ENCODE measurements at regions not wholly inside any gene's neighbourhood (a gene's known extent, or its start where the extent isn't known, plus 50 kb on each side); places are given as distances from the start of the nearest gene placed in this dataset.
"Not testable (repeated sequence)": the region's sequence is repeated elsewhere in the genome, so short reads cannot be mapped to it uniquely, and the experiment has no call there.

DNA sequence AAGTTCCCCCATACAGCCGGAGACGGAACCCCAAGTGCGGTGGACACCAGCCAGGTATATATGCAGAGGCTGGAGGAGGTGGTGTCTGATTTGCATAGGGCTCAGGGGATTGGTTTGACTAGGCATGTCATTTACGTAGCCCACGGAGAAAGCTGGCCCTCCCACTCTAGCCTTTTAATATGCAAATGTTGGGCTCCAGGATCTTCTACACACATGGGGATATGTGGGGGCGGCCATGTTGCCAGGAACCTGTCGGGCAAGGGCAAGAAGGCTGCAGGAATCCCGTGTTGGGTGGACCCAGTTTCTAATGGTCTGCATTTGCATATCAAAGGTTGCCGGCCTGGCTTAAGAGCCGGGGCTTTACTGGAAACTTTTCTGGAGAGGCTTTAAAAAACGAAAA is 57.4 kb downstream of the FTHL17 start:
- not testable (repeated sequence) for H3K4me1 ChIP-seq (ENCODE audit: control insufficient read depth, insufficient read depth, low read length); H3K9ac ChIP-seq (ENCODE audit: low read depth, low read length); H3K4me3 ChIP-seq (ENCODE audit: low read depth, low read length); H3K36me3 ChIP-seq (ENCODE audit: control insufficient read depth, insufficient read depth, low read length); H3K27me3 ChIP-seq (ENCODE audit: control insufficient read depth, insufficient read depth, low read length); H3K9me3 ChIP-seq (ENCODE audit: control insufficient read depth, insufficient read depth, low read length)

DNA sequence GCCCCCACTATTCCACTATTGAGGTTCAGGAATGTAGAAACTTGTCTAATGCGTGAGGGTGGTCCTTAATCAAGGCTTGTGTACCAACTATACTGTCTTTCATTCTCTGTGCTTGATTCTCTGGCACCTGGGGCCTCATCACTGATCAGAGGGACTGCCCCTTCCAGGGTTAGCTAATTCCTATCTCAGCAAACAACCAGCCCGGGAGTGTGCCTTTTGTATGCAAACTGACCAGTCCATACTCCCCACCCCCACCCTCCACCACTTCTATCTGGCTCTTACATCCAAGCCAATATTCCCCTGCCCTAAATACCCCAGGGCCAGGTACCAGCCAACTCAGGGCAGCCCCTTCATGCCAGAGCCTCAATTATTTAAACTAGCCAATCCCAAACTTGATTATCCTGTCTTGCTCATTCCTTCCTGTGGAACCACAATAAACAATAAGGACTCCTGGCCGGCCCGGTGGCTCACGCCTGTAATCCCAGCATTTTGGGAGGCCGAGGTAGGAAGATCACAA is 59.3 kb downstream of the FTHL17 start:
- Histone ChIP-seq H3K27me3 (ENCODE audit: control insufficient read depth, insufficient read depth, low read length) (no peaks in the 10 kb centered on the region), H3K4me3 (ENCODE audit: low read depth, low read length) (no peak overlapping the region), H3K9me3 (ENCODE audit: control insufficient read depth, insufficient read depth, low read length) (no peaks in the 10 kb centered on the region), H3K36me3 (ENCODE audit: control insufficient read depth, insufficient read depth, low read length) (no peaks in the 10 kb centered on the region), H3K4me1 (ENCODE audit: control insufficient read depth, insufficient read depth, low read length) (no peaks in the 10 kb centered on the region), H3K9ac (ENCODE audit: low read depth, low read length) (no peak overlapping the region)

DNA sequence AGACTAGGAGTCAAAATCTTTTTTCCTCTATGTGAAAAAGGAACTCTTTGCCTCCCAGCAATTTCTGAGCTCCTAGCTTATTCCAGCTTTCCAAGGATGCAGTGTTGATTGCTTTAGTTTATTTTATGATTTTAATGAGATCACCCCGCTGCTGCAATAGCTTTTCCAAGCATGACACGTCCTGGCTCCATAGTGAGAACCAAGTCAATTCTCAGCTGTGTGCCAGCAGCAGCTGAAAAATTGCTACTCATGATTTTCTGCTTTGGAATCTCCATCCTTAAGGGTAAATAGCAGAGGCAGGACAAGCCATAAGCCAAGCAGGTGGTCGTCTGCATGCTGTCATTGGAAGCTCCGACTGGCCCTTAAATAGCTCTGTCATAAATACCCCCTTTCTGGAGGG is 64.5 kb downstream of the FTHL17 start:
- H3K4me1 ChIP-seq (ENCODE audit: control insufficient read depth, insufficient read depth, low read length): no peaks in the 10 kb centered on the region
- H3K36me3 ChIP-seq (ENCODE audit: control insufficient read depth, insufficient read depth, low read length): no peaks in the 10 kb centered on the region

DNA sequence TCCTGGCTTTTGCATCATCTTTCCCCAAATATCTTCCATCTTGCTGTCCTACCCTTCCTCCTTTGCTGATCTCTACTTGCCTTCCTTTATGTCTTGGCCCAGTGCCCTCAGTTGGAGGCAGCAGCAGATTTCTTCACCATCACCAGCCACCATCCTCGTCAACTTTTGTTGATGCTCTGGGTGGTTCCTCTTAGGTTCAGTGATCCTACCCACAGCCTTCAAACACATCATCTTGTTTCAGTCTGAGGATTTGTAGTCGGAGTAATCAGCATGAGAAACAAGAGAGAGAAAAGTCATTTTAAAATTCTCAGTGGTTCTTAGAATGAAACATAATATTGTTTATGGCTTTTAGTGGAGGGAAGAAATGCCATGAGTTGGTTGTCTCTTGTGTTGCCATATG is 65.8 kb downstream of the FTHL17 start:
- no peaks in the 10 kb centered on the region for H3K4me1 ChIP-seq (ENCODE audit: control insufficient read depth, insufficient read depth, low read length)
- H3K4me3 ChIP-seq (ENCODE audit: low read depth, low read length): no peak overlapping the region
- H3K27me3 ChIP-seq (ENCODE audit: control insufficient read depth, insufficient read depth, low read length): no peaks in the 10 kb centered on the region
- H3K9me3 ChIP-seq (ENCODE audit: control insufficient read depth, insufficient read depth, low read length): no peaks in the 10 kb centered on the region
- no peaks in the 10 kb centered on the region for H3K36me3 ChIP-seq (ENCODE audit: control insufficient read depth, insufficient read depth, low read length)
- no peak overlapping the region for H3K9ac ChIP-seq (ENCODE audit: low read depth, low read length)

More for the DNA sequence above, 64.5 kb downstream of the FTHL17 start:
- H3K9ac ChIP-seq (ENCODE audit: low read depth, low read length): no peak overlapping the region
- H3K27me3 ChIP-seq (ENCODE audit: control insufficient read depth, insufficient read depth, low read length): no peaks in the 10 kb centered on the region
- no peaks in the 10 kb centered on the region for H3K9me3 ChIP-seq (ENCODE audit: control insufficient read depth, insufficient read depth, low read length)
- H3K4me3 ChIP-seq (ENCODE audit: low read depth, low read length): no peak overlapping the region

DNA sequence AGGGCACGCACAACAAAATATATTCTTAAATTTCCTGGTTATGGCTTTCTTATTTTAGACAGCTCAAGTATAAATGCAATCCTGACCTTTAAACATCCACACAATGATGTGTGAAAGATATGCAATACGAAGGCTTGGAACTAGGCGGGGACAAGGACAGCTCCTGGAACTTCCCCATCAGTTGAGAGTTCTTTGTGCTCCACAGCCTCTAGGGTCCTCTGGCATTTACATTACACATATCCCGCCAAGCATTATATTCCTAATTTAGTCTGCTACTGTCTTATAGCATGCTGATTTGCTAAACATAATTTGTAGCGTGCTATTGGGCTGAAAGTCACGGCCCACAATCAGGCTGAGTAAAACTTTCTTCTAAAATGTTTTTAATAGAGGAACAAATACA is 74.4 kb downstream of the FTHL17 start:
- Histone ChIP-seq H3K4me3 (ENCODE audit: low read depth, low read length) (no peak overlapping the region), H3K4me1 (ENCODE audit: control insufficient read depth, insufficient read depth, low read length) (no peaks in the 10 kb centered on the region), H3K36me3 (ENCODE audit: control insufficient read depth, insufficient read depth, low read length) (no peaks in the 10 kb centered on the region), H3K27me3 (ENCODE audit: control insufficient read depth, insufficient read depth, low read length) (no peaks in the 10 kb centered on the region), H3K9ac (ENCODE audit: low read depth, low read length) (no peak overlapping the region), H3K9me3 (ENCODE audit: control insufficient read depth, insufficient read depth, low read length) (no peaks in the 10 kb centered on the region)

DNA sequence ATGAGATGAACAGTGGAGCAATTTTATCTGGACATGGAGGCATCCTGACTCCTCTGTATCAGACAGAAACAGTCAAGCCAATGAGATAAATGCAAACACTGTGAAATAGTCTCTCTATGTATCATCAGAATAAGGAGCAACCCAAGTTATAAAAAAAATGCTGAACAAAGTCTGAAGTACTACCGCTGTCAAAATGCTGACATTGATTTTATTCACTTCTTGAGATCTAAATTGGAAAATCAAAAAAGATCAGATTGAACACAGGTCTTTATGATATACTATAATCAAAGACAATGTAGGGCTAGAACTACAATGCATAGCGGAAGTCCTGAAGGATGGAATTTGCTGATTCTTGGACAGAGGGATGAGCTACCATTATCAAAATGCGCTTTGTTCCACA is 76.1 kb downstream of the FTHL17 start:
- no peaks in the 10 kb centered on the region for H3K4me1 ChIP-seq (ENCODE audit: control insufficient read depth, insufficient read depth, low read length)
- no peaks in the 10 kb centered on the region for H3K9me3 ChIP-seq (ENCODE audit: control insufficient read depth, insufficient read depth, low read length)
- no peaks in the 10 kb centered on the region for H3K36me3 ChIP-seq (ENCODE audit: control insufficient read depth, insufficient read depth, low read length)
- no peak overlapping the region for H3K4me3 ChIP-seq (ENCODE audit: low read depth, low read length)
- no peaks in the 10 kb centered on the region for H3K27me3 ChIP-seq (ENCODE audit: control insufficient read depth, insufficient read depth, low read length)
- H3K9ac ChIP-seq (ENCODE audit: low read depth, low read length): no peak overlapping the region

DNA sequence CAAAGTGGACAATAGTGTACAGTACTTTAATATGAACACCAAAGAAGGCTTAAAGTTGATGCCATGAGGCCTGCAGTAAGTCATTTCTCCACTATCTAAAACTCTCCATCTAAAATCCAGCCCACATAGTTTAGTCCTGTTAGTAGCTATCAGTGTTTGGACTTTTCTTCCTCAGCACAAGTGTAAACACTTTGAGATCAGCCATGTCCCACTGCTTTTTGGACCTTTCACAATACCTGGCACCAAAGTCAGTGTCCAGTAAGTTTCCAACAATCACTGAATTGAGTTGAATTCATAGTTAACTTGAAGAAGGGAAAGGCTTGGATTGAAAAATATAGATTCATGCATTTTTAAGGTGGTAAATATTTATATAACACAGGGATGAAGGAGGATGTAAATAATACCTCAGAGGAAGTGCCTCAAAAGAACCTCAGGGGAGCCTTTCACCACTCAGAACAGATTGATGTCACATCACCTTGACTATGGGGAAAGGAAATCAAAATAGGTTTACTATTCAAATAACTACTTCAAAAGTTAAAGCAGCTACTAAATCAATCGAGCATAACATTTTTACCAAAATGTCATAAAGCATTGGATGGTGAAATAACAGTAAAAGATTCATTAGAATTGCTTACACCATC is 76.7 kb downstream of the FTHL17 start:
- Histone ChIP-seq H3K36me3 (ENCODE audit: control insufficient read depth, insufficient read depth, low read length) (no peaks in the 10 kb centered on the region), H3K9ac (ENCODE audit: low read depth, low read length) (no peak overlapping the region), H3K9me3 (ENCODE audit: control insufficient read depth, insufficient read depth, low read length) (no peaks in the 10 kb centered on the region), H3K4me1 (ENCODE audit: control insufficient read depth, insufficient read depth, low read length) (no peaks in the 10 kb centered on the region), H3K27me3 (ENCODE audit: control insufficient read depth, insufficient read depth, low read length) (no peaks in the 10 kb centered on the region), H3K4me3 (ENCODE audit: low read depth, low read length) (no peak overlapping the region)

DNA sequence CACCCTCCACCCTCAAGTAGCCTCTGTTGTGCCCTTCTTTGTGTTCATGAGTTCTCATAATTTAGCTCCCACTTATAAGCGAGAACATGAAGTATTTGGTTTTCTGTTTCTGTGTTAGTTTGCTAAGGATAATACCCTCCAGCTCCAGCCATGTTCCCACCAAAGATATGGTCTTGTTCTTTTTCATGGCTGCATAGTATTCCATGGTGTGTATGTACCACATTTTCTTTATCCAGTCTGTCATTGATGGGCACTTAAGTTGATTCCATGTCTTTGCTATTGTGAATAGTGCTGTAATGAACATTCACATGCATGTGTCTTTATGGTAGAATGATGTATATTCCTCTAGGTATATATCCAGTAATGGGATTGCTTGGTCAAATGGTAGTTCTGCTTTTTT is 77.8 kb downstream of the FTHL17 start:
- H3K9ac ChIP-seq (ENCODE audit: low read depth, low read length); H3K9me3 ChIP-seq (ENCODE audit: control insufficient read depth, insufficient read depth, low read length); H3K4me3 ChIP-seq (ENCODE audit: low read depth, low read length); H3K36me3 ChIP-seq (ENCODE audit: control insufficient read depth, insufficient read depth, low read length); H3K4me1 ChIP-seq (ENCODE audit: control insufficient read depth, insufficient read depth, low read length); H3K27me3 ChIP-seq (ENCODE audit: control insufficient read depth, insufficient read depth, low read length): not testable (repeated sequence)

DNA sequence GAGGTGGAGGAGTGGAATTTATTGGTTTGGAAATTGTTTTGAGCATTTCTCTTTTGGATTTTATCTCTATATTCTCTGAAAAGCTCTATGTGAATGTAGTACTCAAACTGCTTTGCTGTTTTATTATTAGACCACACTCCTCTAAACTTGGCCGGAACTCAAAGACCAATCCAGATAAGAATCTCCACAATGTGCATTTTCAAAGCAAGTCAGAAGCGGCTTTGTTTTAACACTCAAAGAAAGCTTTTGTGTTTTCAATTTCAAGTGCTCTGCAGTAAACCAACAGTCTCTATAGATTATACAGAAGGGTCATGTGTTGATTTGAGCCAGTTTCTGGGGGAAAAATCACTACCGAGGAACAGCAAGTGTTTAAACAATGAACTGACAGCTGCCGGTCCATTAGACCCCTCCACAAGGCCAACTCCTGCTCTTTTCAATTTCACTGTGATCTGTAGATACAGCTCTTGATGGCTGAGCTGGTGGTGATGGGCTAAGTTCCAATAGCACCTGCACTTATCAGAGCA is 79.4 kb downstream of the FTHL17 start:
- H3K4me3 ChIP-seq (ENCODE audit: low read depth, low read length): no peak overlapping the region
- H3K27me3 ChIP-seq (ENCODE audit: control insufficient read depth, insufficient read depth, low read length): no peaks in the 10 kb centered on the region
- no peaks in the 10 kb centered on the region for H3K4me1 ChIP-seq (ENCODE audit: control insufficient read depth, insufficient read depth, low read length)
- no peaks in the 10 kb centered on the region for H3K36me3 ChIP-seq (ENCODE audit: control insufficient read depth, insufficient read depth, low read length)
- H3K9me3 ChIP-seq (ENCODE audit: control insufficient read depth, insufficient read depth, low read length): no peaks in the 10 kb centered on the region
- H3K9ac ChIP-seq (ENCODE audit: low read depth, low read length): no peak overlapping the region

DNA sequence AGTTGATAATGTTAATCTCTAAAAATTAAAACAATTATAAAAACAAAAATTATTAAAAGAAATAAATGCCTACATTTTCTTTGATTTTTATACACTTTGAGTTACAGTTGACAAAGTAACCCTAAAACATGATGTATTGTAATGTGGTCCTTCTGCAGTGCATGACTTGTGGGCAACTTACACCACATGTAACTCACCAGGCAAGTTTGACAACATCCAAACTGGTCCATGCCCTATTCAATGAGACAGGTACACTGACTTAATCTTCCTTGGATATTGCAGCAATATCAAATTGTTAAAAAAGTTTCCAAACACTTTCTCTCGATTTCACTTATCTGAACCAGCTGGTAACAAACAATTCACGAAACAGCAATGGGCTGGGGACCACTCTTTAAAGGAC is 81.5 kb downstream of the FTHL17 start:
- Histone ChIP-seq H3K9ac (ENCODE audit: low read depth, low read length) (no peak overlapping the region), H3K36me3 (ENCODE audit: control insufficient read depth, insufficient read depth, low read length) (no peaks in the 10 kb centered on the region), H3K4me3 (ENCODE audit: low read depth, low read length) (no peak overlapping the region), H3K9me3 (ENCODE audit: control insufficient read depth, insufficient read depth, low read length) (no peaks in the 10 kb centered on the region), H3K27me3 (ENCODE audit: control insufficient read depth, insufficient read depth, low read length) (no peaks in the 10 kb centered on the region), H3K4me1 (ENCODE audit: control insufficient read depth, insufficient read depth, low read length) (no peaks in the 10 kb centered on the region)

DNA sequence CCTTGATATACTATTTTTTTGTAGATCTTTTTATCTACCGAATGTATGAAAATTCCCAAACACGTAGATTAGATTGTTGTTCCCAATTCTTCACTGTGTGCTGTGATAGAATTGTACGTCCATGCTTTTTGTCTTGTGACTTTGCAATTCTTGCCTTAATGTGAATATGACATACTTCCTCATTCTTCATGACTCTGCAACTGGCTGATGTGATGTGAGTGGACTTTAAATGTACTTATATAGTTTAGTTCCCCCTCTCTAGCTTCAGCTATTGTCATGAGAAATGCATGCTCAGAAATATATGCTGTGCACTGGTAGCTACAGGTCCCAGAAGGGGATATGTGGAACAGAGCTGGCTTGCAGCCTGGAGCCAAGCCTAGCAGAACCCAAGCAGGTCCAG is 89.4 kb downstream of the FTHL17 start:
- no peaks in the 10 kb centered on the region for H3K9me3 ChIP-seq (ENCODE audit: control insufficient read depth, insufficient read depth, low read length)
- H3K4me1 ChIP-seq (ENCODE audit: control insufficient read depth, insufficient read depth, low read length): peaks cover 3% of the 10 kb centered on the region
- H3K9ac ChIP-seq (ENCODE audit: low read depth, low read length): no peak overlapping the region
- H3K4me3 ChIP-seq (ENCODE audit: low read depth, low read length): no peak overlapping the region
- no peaks in the 10 kb centered on the region for H3K36me3 ChIP-seq (ENCODE audit: control insufficient read depth, insufficient read depth, low read length)
- H3K27me3 ChIP-seq (ENCODE audit: control insufficient read depth, insufficient read depth, low read length): no peaks in the 10 kb centered on the region

DNA sequence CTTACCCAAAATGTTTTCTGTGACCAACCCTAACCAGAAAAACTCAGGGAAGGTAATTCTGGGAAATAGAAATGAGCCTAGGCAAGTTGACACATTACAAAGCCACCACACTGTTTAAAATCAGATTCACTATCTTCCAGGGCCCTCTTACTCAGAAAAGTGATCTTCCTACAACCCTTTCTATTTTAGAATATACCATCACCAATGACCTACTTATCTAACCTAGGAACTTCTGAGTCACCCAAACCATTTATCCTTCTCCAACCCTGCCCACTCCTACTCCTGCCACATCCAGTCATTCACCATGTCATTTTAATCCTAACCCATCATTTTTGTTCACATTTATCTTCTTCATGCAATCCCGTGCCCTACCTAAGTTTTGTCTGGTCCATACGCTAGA is 89.9 kb downstream of the FTHL17 start:
- Histone ChIP-seq H3K9me3 (ENCODE audit: control insufficient read depth, insufficient read depth, low read length) (no peaks in the 10 kb centered on the region), H3K27me3 (ENCODE audit: control insufficient read depth, insufficient read depth, low read length) (no peaks in the 10 kb centered on the region), H3K4me3 (ENCODE audit: low read depth, low read length) (no peak overlapping the region), H3K9ac (ENCODE audit: low read depth, low read length) (no peak overlapping the region), H3K36me3 (ENCODE audit: control insufficient read depth, insufficient read depth, low read length) (no peaks in the 10 kb centered on the region), H3K4me1 (ENCODE audit: control insufficient read depth, insufficient read depth, low read length) (peaks cover 3% of the 10 kb centered on the region)

Measured in iPS-15b (cell line).